ENCODE measurements at regions not wholly inside any gene's neighbourhood (a gene's known extent, or its start where the extent isn't known, plus 50 kb on each side); places are given as distances from the start of the nearest gene placed in this dataset.

- no peak for TF ChIP-seq POLR2A (IDR thresholded peaks at IDR 0.05)
- TF ChIP-seq, protein P1, sequence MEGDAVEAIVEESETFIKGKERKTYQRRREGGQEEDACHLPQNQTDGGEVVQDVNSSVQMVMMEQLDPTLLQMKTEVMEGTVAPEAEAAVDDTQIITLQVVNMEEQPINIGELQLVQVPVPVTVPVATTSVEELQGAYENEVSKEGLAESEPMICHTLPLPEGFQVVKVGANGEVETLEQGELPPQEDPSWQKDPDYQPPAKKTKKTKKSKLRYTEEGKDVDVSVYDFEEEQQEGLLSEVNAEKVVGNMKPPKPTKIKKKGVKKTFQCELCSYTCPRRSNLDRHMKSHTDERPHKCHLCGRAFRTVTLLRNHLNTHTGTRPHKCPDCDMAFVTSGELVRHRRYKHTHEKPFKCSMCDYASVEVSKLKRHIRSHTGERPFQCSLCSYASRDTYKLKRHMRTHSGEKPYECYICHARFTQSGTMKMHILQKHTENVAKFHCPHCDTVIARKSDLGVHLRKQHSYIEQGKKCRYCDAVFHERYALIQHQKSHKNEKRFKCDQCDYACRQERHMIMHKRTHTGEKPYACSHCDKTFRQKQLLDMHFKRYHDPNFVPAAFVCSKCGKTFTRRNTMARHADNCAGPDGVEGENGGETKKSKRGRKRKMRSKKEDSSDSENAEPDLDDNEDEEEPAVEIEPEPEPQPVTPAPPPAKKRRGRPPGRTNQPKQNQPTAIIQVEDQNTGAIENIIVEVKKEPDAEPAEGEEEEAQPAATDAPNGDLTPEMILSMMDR (IDR thresholded peaks at IDR 0.05) = no peak
These were observed 74.6 kb upstream of the KCNMA1 start for GRCh38 chr10:77712207-77712606.
